ENCODE measurements at regions not wholly inside any gene's neighbourhood (a gene's known extent, or its start where the extent isn't known, plus 50 kb on each side); places are given as distances from the start of the nearest gene placed in this dataset.

DNA sequence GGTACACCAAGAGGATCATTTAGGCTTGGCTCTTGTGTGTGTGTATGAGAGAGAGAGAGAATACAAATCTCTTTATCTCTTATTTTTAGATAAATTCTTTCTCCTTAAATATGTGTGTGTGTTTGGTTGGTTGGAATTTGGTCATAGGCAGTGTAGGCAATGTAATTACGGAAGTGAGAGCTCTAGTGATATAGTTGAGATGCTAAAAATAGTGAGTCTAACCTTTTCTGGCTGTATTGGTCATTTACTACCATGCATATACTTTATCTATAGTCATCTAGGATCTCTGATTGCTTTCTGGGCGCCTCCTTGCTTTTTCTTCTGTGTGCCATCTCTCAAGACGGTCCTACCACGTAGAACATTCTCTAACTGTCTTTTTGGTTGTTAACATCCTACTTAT lies 250.2 kb downstream of the NUF2 start:
- H3K36me3 Mint-ChIP-seq (ENCODE audit: low read depth) = no peaks in the 10 kb centered on the region
- DNase-seq (no peak), ATAC-seq (ENCODE audit: low read depth) (no peak)
- intact Hi-C loops (cut with micrococcal nuclease) = no loop called here
- TF ChIP-seq, protein P1, sequence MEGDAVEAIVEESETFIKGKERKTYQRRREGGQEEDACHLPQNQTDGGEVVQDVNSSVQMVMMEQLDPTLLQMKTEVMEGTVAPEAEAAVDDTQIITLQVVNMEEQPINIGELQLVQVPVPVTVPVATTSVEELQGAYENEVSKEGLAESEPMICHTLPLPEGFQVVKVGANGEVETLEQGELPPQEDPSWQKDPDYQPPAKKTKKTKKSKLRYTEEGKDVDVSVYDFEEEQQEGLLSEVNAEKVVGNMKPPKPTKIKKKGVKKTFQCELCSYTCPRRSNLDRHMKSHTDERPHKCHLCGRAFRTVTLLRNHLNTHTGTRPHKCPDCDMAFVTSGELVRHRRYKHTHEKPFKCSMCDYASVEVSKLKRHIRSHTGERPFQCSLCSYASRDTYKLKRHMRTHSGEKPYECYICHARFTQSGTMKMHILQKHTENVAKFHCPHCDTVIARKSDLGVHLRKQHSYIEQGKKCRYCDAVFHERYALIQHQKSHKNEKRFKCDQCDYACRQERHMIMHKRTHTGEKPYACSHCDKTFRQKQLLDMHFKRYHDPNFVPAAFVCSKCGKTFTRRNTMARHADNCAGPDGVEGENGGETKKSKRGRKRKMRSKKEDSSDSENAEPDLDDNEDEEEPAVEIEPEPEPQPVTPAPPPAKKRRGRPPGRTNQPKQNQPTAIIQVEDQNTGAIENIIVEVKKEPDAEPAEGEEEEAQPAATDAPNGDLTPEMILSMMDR (IDR thresholded peaks at IDR 0.05) = no peak
- no peaks in the 10 kb centered on the region for H3K9me3 Mint-ChIP-seq
- no peak overlapping the region for H3K4me3 Mint-ChIP-seq
- ChIA-PET CTCF (no interaction called here), POLR2A (no interaction called here)
- H3K27me3 Mint-ChIP-seq = no peaks in the 10 kb centered on the region
- no peaks in the 10 kb centered on the region for H3K4me1 Mint-ChIP-seq
- H3K27ac Mint-ChIP-seq = no peak overlapping the region

GRCh38 chr1:163574119-163574518 lies 252.4 kb downstream of the NUF2 start:
- TF ChIP-seq, protein P1 (IDR thresholded peaks at IDR 0.05) = no peak
- ATAC-seq (ENCODE audit: low read depth) (no peak), DNase-seq (no peak)
- Mint-ChIP-seq H3K9me3 (no peaks in the 10 kb centered on the region), H3K4me1 (no peaks in the 10 kb centered on the region), H3K27ac (no peak overlapping the region), H3K4me3 (no peak overlapping the region), H3K27me3 (no peaks in the 10 kb centered on the region), H3K36me3 (ENCODE audit: low read depth) (no peaks in the 10 kb centered on the region)
- CTCF ChIA-PET = no interaction called here
- POLR2A ChIA-PET = no interaction called here
- intact Hi-C loops (cut with micrococcal nuclease) = no loop called here

- ATAC-seq (ENCODE audit: low read depth) (no peak), DNase-seq (no peak)
- intact Hi-C loops (cut with micrococcal nuclease) = no loop called here
- CTCF ChIA-PET = no interaction called here
- POLR2A ChIA-PET = no interaction called here
- H3K4me3 Mint-ChIP-seq = no peak overlapping the region
- no peaks in the 10 kb centered on the region for H3K36me3 Mint-ChIP-seq (ENCODE audit: low read depth)
- TF ChIP-seq, protein P1 (IDR thresholded peaks at IDR 0.05) = no peak
- H3K4me1 Mint-ChIP-seq = peaks cover 3% of the 10 kb centered on the region
- no peak overlapping the region for H3K27ac Mint-ChIP-seq
- H3K27me3 Mint-ChIP-seq = no peaks in the 10 kb centered on the region
- no peaks in the 10 kb centered on the region for H3K9me3 Mint-ChIP-seq
Observed at GRCh38 chr1:163580926-163581325, 259.2 kb downstream of the NUF2 start.

GRCh38 chr1:163583661-163584181 lies 262.0 kb downstream of the NUF2 start:
- ChIA-PET POLR2A (no interaction called here), CTCF (no interaction called here)
- intact Hi-C loops (cut with micrococcal nuclease) = no loop called here
- H3K4me3 Mint-ChIP-seq = no peak overlapping the region
- no peaks in the 10 kb centered on the region for H3K27me3 Mint-ChIP-seq
- H3K27ac Mint-ChIP-seq = no peak overlapping the region
- DNase-seq (no peak), ATAC-seq (ENCODE audit: low read depth) (no peak)
- H3K36me3 Mint-ChIP-seq (ENCODE audit: low read depth) = no peaks in the 10 kb centered on the region
- peaks cover 3% of the 10 kb centered on the region for H3K4me1 Mint-ChIP-seq
- TF ChIP-seq, protein P1 (IDR thresholded peaks at IDR 0.05) = no peak
- H3K9me3 Mint-ChIP-seq = no peaks in the 10 kb centered on the region

- TF ChIP-seq, protein P1 (IDR thresholded peaks at IDR 0.05) = no peak
- DNase-seq = no peak
- Mint-ChIP-seq H3K4me3 (no peak overlapping the region), H3K4me1 (no peaks in the 10 kb centered on the region), H3K36me3 (ENCODE audit: low read depth) (no peaks in the 10 kb centered on the region), H3K9me3 (no peaks in the 10 kb centered on the region), H3K27ac (no peak overlapping the region), H3K27me3 (no peaks in the 10 kb centered on the region)
- intact Hi-C loops (cut with micrococcal nuclease) = no loop called here
- ATAC-seq (ENCODE audit: low read depth) = no peak
- CTCF ChIA-PET = no interaction called here
- POLR2A ChIA-PET = no interaction called here
Observed at GRCh38 chr1:163585796-163586195, 264.0 kb downstream of the NUF2 start.

Data from activated B cell treated with CpG ODN at 0.5 μM for 24 hours (primary cell).